T-helper 1 cell treated with Interleukin-12 subunit alpha and Interleukin-12 subunit beta and Interleukin-4 antibody, amounts not matched to agents 30 ng/mL and 1 ng/mL, for 36 hours (primary cell): ENCODE measurements at regions not wholly inside any gene's neighbourhood (a gene's known extent, or its start where the extent isn't known, plus 50 kb on each side); places are given as distances from the start of the nearest gene placed in this dataset.

ENCODE experiments used
- intact Hi-C: fragments of 100-400 bp; cut with micrococcal nuclease; formaldehyde crosslinking; loops from one replicate; pipeline ENCODE4 v1.15.1; 2024

DNA sequence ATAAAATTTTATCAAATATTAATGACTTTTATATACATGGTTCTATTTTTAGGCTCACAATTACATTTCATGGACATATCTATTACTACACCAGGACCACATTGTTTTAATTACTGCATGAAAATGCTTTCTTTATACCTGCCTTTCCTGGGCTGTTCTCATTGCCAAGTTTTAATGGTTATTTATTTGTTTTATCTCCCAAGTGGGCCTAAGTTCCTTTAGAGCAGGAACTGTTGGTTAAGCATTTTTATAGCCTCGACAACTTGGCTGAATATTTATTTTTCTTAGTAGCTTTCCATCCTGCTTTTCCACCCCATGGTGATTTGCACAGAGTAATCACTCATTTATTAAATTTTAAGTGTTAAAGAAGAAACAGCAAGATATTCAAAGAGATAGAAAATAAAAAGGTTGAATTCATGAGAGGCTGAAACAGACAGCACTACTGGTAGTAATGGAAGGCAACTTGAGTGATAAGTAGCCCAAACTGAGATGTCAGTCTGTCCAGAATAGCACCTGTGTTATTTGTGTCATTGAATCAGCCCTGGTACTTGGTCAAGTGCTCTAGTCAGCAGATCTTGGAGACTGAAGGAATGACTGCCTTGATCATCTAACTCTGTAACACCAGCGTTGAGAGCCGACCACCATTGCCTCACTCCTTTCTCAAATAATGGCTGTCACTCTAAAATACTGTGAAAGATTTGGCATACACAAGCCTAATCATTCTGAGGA is 119.1 kb upstream of the EGLN3 start:
- intact Hi-C loops = no loop called here

DNA sequence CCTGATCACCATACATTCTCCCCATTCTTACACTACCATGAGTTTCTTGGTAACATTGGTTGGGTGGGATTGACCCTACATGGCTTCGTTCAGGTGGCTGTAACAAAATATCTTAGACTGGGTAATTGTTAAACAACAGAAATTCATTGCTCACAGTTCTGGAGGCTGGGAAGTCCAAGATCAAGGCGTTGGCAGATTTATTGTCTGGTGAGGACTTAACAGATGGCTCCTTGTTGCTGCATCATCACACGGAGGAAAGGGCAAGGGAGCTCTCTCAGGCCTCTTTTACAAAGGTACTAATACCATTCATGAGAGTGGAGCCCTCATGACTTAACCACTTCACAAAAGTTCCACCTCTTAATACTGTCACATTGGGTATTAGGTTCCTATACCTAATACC is 116.7 kb upstream of the EGLN3 start:
- intact Hi-C loops = no loop called here

DNA sequence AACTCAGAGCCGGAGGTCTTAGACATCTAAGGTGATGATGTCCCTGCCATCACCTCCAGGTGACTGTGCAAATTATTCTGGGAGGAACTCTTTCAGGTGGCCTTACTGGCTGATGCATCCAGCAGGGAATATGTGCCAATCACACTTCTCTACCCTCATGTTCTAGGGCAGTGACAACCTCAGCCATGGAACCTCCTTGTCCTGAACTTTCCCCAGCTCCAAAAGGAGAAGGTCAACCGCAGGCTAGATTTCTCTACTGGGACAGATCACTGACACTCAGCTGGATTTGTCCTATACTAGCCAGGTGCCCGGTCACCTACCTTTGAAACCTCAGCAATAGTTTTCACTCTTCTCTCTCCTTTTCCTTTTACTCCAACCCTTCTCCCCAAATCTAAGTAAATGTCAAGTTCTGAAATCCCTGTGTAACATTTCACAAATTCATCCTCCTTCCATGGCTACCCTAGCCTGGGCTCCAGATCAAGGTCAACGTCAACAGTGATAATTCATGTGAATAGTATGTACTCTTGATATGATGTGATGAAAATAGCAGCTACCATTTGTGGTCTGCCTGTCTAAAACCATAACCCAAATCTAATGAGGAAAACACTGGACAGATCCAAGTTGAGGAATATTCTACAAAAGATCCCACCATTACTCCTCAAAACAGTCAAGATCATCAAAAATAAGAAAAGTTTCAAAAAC is 115.0 kb upstream of the EGLN3 start:
- intact Hi-C loops = no loop called here

DNA sequence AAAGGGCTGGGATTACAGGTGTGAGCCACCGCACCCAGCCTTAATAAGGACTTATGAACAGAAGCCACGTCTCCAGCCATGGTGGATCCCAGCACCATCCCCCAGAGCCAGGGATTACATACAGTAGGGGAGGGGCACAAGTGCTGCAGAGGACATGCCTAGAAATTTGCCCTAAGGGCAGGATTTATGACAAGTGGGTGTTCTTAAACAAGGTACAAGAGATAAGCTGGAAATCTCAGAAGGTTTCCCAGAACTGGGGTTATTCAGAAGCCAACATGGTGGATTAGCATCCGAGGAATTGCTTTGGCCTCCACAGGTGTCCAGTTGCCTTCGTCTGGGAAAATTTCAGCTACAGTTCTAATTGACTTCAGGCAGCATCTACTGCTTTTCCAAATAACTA is 114.4 kb upstream of the EGLN3 start:
- intact Hi-C loops = no loop called here

DNA sequence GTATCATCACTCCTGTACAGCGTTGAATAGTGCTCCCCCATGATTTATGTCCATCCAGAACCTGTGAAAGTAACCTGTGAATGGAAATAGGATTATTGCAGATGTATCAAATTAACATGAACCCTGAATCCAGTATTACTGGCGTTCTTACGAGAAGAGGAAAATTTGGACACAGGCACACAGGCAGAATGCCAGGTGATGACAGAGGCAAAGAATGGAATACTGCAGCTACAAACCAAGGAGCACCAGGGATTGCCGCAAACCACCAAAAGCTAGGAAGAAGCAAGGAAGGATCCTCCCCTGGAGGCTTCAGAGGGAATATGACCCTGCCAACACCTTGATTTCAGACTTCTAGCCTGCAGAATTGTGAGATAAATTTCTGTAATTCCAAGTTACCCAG is 113.5 kb upstream of the EGLN3 start:
- intact Hi-C loops = no loop called here

DNA sequence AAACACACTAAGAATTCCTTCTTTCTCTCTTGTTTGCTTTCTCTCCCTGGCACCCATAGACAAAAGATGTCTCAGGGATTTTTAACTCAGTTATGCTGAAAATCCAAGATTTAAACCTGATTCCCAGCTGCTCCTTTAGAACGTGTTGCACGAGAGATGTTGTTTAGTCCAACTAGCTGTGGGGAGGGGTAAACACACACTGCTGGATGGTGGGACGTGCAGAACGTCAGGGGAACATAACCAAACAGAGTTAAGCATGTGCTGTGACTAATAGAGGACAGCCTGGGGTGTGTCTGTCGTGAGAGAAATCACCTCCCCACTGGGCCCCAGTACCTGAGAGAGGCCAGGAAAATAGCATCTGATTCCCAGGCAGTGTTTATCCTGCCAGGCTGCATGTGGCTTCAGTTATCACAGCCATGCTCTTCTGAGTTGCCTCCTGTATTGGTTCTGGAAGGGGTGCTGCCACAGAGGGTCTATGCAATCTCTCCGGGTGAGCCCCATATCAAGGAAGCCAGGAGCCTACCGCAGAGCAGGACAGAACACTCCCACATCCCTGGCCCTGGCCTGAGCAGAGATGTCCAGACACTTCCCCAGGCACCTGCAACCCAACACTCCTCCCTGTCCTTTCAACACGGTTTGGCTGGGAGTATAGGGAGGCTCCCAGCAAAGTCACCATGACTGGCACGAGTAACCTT is 112.7 kb upstream of the EGLN3 start:
- intact Hi-C loops = no loop called here

DNA sequence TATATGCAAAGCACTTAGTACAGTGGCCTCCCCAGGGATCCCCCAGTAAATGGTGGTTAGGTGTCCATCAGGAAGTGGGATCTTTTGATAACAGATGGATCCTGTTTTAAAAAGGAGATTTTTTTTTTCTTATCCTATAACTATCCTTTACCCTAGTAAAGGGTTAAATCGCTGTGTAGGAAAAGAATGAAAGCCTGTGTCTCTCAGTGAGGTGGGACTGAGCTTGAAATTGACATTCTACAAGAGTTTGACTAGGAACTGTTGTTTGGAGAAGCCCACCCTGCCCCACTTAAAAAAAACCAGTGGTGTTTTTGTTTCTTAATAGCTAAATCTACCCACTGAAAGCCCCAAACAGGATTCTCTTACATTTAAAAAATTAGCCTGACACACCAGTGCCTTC is 112.2 kb upstream of the EGLN3 start:
- intact Hi-C loops = no loop called here

DNA sequence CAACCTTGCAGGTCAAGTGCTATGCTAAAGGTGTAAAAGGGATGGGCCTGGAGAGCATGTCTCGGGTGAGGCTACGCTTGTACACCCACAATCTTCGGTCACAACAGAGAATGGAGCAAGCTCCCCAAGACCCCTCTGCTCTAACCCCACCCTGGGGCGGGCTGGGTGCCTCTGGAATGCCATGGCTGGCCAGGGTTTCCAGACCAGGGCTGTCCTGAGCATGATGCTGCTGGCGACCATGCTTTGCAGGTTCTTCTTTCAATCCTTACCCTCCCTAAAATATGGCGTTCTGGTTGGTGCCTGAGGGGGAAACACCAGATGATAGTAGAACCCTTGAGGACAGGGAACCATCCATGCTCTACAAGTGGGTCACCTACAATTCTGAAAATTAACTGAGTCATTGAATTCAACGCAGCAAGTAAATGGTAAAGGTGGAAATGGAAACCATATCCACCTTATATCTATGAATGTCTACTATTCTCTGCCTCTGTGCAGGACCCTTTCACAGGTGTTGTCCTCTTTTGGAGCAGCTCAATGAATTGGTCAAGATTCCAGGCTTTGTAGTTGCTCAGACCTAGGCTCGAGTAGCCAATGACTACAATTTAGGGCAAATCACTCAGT is 111.6 kb upstream of the EGLN3 start:
- intact Hi-C loops = no loop called here

DNA sequence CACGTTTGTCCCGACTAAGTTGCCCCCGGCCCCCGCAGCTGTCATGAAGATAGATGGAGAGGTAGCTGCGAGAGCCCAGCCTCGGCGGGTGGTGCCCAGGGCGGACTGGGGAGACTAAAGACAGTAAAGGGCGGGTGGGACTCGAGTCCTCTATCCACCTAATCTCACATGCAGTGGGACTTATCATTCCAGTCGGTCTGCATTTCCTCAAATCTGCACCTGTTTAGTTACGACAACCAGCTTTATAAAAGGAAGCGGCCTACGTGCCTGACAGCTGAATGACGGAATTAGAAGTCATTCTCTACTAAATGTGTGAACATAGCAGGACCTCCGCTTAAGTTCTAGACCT is 109.8 kb upstream of the EGLN3 start:
- intact Hi-C loops = loop anchor here (1.0 kb wide), 3 partner anchors 17 to 109 kb away; partner anchors contain the start of gene EGLN3

DNA sequence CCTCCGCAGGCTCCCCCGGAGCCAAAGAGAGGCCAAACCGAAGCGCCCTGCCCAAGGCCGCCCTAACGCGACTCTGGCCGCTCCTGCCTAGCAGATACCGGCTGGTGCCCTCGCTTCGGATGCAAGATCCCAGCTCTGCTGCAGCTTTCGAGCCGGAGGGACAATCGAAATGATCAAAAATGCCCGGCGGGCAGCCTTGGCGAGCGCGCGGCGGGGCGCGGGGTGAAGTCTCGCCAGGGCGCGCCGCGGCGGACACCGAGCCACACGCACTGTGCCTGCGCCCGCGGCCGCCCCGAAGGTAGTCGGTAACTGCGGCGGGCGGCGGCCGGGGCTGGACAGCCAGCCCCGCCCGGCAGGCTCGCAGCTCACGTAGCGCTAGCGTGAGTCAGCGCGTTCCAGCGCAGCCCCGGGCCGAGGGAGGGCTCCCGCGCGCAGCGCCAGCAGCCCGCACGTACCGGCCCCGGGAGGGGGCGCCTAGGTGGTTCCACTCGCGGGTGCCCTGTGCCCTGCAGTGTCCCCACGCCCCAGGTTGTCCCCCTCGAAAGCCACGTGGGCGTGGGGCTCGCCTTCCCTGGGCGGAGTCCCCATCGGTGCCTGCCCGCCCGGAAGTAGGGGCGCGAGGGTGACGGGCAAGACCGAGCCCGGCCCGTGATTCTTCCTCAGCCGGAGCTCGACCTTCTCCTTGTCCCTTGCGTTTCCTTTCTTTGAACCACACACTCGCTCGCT is 109.2 kb upstream of the EGLN3 start:
- intact Hi-C loops = loop anchor here (1.0 to 5.0 kb wide), 5 partner anchors 17 to 1123 kb away; partner anchors contain the start of genes EGLN3 and NPAS3

DNA sequence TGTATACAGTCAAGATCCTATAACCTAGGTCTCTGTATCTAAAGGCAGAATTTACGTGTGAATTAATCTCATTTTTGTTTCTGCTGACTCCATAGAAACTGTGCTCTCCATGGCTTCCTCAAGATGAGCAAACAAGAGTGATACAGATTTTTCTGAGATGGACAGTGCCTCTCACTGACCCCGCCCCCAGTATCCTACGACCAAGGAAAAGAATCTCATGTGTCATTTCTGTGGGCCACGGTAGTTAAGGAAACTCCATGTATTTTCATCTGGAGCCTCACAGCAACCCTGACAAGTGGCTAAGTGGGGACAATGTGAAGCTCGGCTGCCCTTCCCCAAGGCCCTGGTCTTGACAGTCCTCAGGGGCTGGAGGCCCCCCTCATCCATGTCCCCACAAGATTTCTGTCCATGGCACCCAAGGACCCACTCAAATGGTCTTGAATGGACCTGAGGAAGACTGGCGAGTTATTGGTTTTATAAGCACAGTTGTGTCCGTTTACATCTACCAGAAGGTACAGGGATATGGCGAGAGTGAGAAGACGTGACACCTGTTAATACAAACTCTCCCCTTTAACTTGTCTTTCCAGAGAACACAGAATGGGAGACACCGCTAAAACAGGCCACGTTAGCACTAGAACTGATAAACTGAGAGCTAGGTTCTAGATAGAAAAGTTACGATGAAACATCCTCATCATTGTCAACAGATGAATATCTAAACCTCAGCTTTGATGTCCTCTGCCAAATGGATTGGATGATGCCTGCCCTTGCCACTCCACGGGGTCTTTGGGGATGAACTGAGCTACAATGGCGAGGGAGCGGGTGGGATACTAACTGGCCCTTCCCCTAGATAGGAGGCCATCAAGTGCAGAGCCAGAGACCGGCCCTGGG is 108.4 kb upstream of the EGLN3 start:
- intact Hi-C loops = loop anchor here (5.0 kb wide), 2 partner anchors 222 to 1122 kb away; partner anchors contain the start of gene NPAS3

DNA sequence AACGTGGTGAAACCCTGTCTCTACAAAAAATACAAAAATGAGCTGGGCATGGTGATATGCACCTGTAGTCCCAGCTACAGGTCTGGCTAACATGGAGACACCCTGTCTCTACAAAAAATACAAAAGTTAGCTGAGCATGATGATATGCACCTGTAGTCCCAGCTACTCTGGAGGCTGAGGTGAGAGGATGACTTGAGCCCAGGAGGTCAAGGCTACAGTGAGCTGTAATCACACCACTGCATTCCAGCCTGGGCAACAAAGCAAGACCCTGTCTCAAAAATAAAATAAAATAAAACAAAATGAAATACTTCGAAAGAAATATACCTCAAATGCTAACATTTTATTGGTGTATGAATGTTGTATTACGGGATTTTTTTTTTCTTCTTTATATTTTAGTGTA is 107.6 kb upstream of the EGLN3 start:
- intact Hi-C loops = loop anchor here (5.0 kb wide), 2 partner anchors 221 to 1121 kb away; partner anchors contain the start of gene NPAS3

DNA sequence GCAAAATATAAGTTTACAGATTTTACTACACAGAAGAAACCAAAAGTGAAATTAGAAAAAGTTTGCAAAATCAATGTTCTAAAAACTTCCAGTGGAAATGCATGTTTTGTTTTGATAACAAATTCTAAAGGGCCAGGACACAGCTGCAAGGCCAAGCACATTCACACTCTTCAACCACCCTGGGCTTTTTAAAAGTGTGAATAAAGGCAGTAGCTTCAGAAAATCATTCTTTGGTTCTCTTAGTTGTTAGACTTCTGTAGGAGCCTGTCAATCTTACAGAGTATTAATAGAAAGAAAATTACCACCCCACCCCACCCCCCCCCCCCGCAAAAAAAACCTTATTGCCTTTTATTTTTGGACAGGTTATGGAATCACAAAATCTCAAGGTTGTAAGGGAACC is 105.2 kb upstream of the EGLN3 start:
- intact Hi-C loops = loop anchor here (5.0 kb wide), 2 partner anchors 219 to 1119 kb away; partner anchors contain the start of gene NPAS3

DNA sequence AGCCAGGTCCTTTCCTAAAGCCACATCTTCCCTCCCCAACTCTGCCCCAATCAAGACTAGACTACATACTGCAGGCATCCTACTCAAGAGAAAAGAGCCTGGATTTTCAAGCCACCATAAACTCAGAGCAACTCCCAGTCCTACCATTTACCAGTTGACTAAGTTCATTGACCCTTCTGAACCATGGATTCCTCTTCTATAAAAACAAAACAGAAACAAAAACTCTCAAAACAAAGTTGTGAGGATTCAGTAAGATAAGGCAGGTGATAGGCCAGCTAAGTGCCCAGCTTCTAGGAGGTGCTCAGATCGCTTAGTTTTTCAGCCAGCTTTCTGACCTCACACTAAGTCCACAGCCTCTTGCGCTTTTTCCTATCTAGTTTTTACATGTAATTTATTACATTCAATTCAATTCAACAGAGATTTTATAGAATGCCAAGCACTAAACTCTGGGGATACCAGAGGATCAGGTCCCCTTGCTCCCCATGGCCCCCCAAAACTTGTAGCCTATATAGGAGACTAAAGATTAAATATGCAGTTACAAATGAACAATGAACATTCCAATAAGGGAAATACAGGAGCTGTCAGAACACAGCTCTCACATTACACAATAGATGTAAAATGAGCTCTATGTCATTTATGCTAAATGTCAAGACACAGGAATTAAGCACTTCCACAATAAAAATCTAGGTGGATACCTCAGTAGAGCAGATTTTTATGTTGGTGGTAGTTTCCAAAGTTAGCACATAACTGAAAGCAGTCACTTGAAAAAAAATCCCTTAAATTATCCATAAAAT is 104.5 kb upstream of the EGLN3 start:
- intact Hi-C loops = loop anchor here (1.0 to 5.0 kb wide), 3 partner anchors 11 to 1118 kb away; partner anchors contain the start of gene NPAS3

DNA sequence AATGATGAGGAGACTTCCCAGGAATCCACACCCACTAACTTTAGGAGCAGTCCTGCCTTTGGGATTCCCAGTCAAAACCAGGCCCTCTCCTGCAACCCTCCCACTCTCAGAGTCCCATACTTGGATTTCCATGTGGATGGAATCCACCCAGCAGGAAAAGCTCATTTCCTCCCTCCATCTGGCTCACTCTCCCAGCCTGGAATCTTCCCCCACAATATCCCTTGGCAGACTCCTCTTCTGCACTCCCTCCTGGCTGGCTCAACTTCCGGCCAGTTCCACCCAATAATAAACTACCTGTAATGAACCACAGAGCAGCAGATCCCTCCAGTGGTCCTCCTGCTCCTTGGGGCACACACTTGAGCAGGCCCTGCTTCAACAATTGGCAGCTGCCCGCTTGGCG is 102.8 kb upstream of the EGLN3 start:
- intact Hi-C loops = no loop called here

DNA sequence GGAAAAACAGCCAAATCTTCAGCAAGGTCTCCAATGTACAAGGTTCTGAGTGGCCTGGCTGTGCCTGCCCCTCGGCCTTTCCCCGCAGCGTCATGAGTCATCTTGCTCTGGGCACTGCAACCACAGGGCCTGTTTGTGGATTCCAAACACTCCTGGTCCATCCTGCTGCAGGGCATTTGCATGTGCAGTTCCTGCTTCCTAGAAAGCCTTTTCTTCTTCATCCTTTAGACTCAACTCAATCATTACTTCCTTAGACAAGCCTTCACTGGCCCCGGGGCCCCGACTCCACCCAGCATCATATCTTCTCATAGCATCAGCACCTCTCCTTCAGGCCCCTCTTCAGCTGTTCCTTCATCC is 101.8 kb upstream of the EGLN3 start:
- intact Hi-C loops = no loop called here

DNA sequence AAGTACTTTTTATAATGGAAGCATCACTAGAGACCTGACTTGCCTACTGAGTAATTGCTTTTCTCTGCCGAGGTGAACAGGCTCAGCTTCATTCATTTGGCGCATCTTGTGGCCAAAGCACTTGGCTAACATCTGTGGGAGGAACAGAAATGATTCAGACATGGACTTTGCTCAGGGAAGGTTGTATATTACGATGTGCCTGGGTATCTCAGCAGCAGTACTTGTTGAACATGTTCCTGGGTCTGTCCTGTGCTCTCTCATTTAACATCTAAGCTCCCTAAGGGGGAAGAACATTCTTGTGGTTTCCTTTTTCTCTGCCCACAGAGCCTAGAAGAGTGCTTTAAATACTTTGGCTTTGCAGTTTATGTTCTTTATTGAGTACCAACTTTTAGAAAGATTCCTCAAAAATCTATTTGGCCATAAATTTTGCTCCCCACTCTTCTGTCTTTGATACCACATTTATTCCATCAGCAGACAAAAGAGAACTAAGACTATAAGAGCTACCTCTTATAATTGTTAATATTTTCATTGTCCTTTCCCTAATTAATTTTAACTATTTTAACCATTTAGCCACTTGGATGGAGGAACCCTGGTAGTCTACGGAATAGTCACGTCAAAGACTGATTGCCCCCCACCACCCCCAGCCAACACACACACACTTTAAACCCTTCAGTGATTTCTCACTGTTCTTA is 101.2 kb upstream of the EGLN3 start:
- intact Hi-C loops = no loop called here

DNA sequence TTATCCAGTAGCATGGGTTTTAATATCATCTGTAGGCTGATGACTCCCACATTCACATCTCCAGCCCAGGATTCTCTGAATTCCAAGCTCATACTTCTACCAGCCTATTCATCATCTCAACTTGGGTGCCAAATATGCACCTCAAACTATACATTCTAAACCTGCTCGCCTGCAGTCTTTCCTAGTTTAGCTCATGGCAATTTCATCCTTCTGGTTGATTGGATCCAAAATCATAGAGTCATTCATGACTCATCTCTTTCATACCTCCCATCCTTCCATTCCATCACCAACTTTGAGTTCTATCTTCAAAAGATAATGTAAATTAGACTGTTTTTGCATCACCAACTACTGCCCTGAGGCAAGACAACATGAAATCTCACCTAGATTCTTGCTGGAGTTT is 99.7 kb upstream of the EGLN3 start:
- intact Hi-C loops = no loop called here

DNA sequence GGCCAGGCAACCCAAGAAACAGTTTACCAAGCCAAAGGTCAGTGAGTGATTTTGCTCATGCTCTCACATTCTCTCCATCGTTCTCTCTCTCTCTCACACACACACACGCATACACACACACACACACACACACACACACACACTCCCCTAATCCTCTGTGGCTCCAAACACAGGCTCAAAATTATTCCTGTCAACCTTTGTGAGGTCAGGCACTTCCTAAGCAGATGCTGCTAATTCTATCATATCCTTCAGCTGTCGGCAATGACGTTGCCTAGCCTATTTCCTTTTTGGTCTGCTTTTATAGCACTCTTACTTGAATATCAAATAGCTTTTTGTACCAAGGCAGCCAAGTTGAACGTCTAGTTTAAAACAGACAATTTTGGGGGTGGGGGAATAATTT is 98.9 kb upstream of the EGLN3 start:
- intact Hi-C loops = loop anchor here (10.0 kb wide), 2 partner anchors 175 to 415 kb away; partner anchors contain the start of gene SPTSSA
